ENCODE measurements at regions not wholly inside any gene's neighbourhood (a gene's known extent, or its start where the extent isn't known, plus 50 kb on each side); places are given as distances from the start of the nearest gene placed in this dataset.

DNA sequence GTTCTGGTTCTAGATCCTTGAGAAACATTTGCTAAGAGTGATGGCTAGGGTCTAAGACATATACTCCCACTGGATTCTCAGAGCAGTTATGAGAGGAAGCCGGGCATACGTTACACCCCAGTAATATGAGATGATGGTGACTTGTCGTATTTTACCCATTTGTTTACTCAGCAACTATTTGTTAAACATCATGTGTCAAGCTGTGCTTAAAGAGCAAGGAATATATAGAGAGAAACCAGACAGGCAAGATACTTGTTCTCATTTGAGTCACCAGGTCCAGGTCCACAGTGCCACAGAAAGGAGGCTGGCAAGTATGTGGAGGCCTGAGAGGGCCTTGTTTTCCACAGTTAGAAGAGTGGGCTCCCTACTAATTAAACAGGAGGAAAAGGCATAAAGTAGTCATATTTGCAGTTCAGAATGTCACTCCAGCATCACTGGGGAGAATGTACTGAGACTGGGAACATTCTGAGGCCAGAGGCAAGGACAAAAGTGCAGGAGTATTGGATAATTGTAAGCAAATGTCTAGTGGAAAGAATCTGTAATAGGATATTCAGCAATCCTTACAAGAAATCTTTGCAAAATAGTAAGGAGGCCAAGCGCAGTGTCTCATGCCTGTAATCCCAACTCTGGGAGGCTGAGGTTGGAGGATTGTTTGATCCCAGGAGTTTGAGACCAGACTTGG is 142.2 kb downstream of the IRS2 start:
- TF ChIP-seq, protein P1, sequence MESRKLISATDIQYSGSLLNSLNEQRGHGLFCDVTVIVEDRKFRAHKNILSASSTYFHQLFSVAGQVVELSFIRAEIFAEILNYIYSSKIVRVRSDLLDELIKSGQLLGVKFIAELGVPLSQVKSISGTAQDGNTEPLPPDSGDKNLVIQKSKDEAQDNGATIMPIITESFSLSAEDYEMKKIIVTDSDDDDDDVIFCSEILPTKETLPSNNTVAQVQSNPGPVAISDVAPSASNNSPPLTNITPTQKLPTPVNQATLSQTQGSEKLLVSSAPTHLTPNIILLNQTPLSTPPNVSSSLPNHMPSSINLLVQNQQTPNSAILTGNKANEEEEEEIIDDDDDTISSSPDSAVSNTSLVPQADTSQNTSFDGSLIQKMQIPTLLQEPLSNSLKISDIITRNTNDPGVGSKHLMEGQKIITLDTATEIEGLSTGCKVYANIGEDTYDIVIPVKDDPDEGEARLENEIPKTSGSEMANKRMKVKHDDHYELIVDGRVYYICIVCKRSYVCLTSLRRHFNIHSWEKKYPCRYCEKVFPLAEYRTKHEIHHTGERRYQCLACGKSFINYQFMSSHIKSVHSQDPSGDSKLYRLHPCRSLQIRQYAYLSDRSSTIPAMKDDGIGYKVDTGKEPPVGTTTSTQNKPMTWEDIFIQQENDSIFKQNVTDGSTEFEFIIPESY (IDR thresholded peaks at IDR 0.05; ENCODE audit: extremely low read depth, insufficient replicate concordance, low read length), result no peak
- TF ChIP-seq JUND (IDR thresholded peaks at IDR 0.05), result no peak
- no peaks in the 10 kb centered on the region for H3K79me2 ChIP-seq (ENCODE audit: insufficient read depth, low read length)
- H3K9me3 ChIP-seq (ENCODE audit: control insufficient read depth in 1 of 2, insufficient read depth in 1 of 2, low read depth in 1 of 2, low read length in 2 of 2), result peaks cover 0 to 15% of the 10 kb centered on the region in 2 experiments; a peak in 1 of 4 replicates
- no peaks in the 10 kb centered on the region for H3K27me3 ChIP-seq (ENCODE audit: insufficient read depth, low read length)
- H3K36me3 ChIP-seq (ENCODE audit: control insufficient read depth in 1 of 2, insufficient read depth in 2 of 2, low read length in 2 of 2), result no peaks in the 10 kb centered on the region
- POLR2A ChIA-PET, result no interaction called here
- H3K9me2 ChIP-seq (ENCODE audit: insufficient read depth), result no peaks in the 10 kb centered on the region
- intact Hi-C loops (cut with micrococcal nuclease), result no loop called here
- BruUV-seq (replicated peaks), result no TSS peak
- RAD21 ChIA-PET (ENCODE audit: low non-redundant PET in 1 of 2, low total read pairs in 2 of 2, uncharacterized antibody in 2 of 2, unreplicated experiment in 2 of 2), result no interaction called here
- H3K4me1 ChIP-seq (ENCODE audit: control insufficient read depth in 1 of 2, insufficient read depth in 2 of 2, low read length in 2 of 2), result no peaks in the 10 kb centered on the region
- H3K4me2 ChIP-seq (ENCODE audit: low read length), result no peak overlapping the region
- no peak overlapping the region for H3K9ac ChIP-seq (ENCODE audit: low read length)
- H3K27ac ChIP-seq (ENCODE audit: low read depth, low read length), result no peak overlapping the region
- ATAC-seq (no peak), DNase-seq (ENCODE audit: low read depth, low spot score) (no peak)
- H2AFZ ChIP-seq (ENCODE audit: low read depth, low read length, poor library complexity, severe bottlenecking), result no peak overlapping the region
- CTCF ChIA-PET, result no interaction called here
- H3K4me3 ChIP-seq (replicated peaks in 1 of 2; ENCODE audit: low read depth in 1 of 2, low read length in 2 of 2), result no peak overlapping the region
- H4K20me1 ChIP-seq (ENCODE audit: insufficient read depth), result no peaks in the 10 kb centered on the region

DNA sequence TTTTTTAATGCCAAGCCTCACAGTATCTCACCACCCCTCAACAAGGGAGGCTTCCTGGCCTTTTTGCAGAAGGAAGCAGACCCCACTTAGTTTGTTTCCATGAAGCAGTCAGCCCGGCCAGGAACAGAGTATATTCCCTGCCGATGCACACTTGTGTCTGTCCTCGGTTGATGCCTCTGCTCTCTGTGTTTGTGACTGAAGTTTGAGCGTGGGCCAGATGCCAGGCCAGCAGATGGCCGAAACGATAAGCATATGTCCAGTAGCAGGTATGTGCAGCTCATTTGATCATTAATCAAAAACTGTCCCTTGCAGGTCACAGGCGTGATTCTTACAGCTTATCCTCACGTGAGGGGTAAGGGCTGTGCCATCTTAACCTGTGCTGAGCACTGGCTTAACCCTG is 144.0 kb downstream of the IRS2 start:
- no peaks in the 10 kb centered on the region for H3K36me3 ChIP-seq (ENCODE audit: control insufficient read depth in 1 of 2, insufficient read depth in 2 of 2, low read length in 2 of 2)
- TF ChIP-seq CEBPB (IDR thresholded peaks at IDR 0.05; ENCODE audit: low read depth) (no peak), RAD21 (IDR thresholded peaks at IDR 0.05; ENCODE audit: low read depth) (no peak), POLR2AphosphoS5 (IDR thresholded peaks at IDR 0.05; ENCODE audit: low read depth, low read length) (no peak), TCF7L2 (IDR thresholded peaks at IDR 0.05; ENCODE audit: borderline replicate concordance, extremely low read depth, insufficient read depth, insufficient read length) (no peak), JUND (IDR thresholded peaks at IDR 0.05) (no peak), POLR2A (IDR thresholded peaks at IDR 0.05; ENCODE audit: borderline replicate concordance, extremely low read depth, insufficient read depth, insufficient read length) (no peak), EZH2 (IDR thresholded peaks at IDR 0.05) (no peak), YY1 (IDR thresholded peaks at IDR 0.05; ENCODE audit: extremely low read depth, insufficient replicate concordance, low read depth, low read length) (no peak)
- TF ChIP-seq, protein P2, sequence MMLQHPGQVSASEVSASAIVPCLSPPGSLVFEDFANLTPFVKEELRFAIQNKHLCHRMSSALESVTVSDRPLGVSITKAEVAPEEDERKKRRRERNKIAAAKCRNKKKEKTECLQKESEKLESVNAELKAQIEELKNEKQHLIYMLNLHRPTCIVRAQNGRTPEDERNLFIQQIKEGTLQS (IDR thresholded peaks at IDR 0.05), result no peak
- BruUV-seq (replicated peaks), result no TSS peak
- intact Hi-C loops (cut with micrococcal nuclease), result no loop called here
- RAD21 ChIA-PET (ENCODE audit: low non-redundant PET in 1 of 2, low total read pairs in 2 of 2, uncharacterized antibody in 2 of 2, unreplicated experiment in 2 of 2), result no interaction called here
- H3K27me3 ChIP-seq (ENCODE audit: insufficient read depth, low read length), result no peaks in the 10 kb centered on the region
- H4K20me1 ChIP-seq (ENCODE audit: insufficient read depth), result no peaks in the 10 kb centered on the region
- no peak overlapping the region for H3K4me3 ChIP-seq (replicated peaks in 1 of 2; ENCODE audit: low read depth in 1 of 2, low read length in 2 of 2)
- H3K9me2 ChIP-seq (ENCODE audit: insufficient read depth), result no peaks in the 10 kb centered on the region
- no peaks in the 10 kb centered on the region for H3K4me1 ChIP-seq (ENCODE audit: control insufficient read depth in 1 of 2, insufficient read depth in 2 of 2, low read length in 2 of 2)
- DNase-seq (ENCODE audit: low read depth, low spot score), result no peak
- no peaks in the 10 kb centered on the region for H3K79me2 ChIP-seq (ENCODE audit: insufficient read depth, low read length)
- H2AFZ ChIP-seq (ENCODE audit: low read depth, low read length, poor library complexity, severe bottlenecking), result no peak overlapping the region
- H3K9ac ChIP-seq (ENCODE audit: low read length), result no peak overlapping the region
- POLR2A ChIA-PET, result no interaction called here
- no peak for ATAC-seq
- peaks cover 3 to 18% of the 10 kb centered on the region in 2 experiments; a peak in 1 of 4 replicates for H3K9me3 ChIP-seq (ENCODE audit: control insufficient read depth in 1 of 2, insufficient read depth in 1 of 2, low read depth in 1 of 2, low read length in 2 of 2)
- CTCF ChIA-PET, result no interaction called here
- H3K27ac ChIP-seq (ENCODE audit: low read depth, low read length), result no peak overlapping the region
- H3K4me2 ChIP-seq (ENCODE audit: low read length), result no peak overlapping the region

All from HCT116 (cell line).